Endothelial cell of umbilical vein (primary cell): ENCODE measurements at regions not wholly inside any gene's neighbourhood (a gene's known extent, or its start where the extent isn't known, plus 50 kb on each side); places are given as distances from the start of the nearest gene placed in this dataset.

Source experiments
- BruUV-seq: library from RNA; stranded (reverse); fragments of 400-500 nt; replicated peaks from 2 replicates; lab custom pipeline; 2021; lab: Mats Ljungman, UMichigan
- CTCF ChIA-PET: fragments of 300-600, 350-600 bp; sonication (Branson Sonifier 250); formaldehyde crosslinking; loops from one replicate; lab custom pipeline; 2021; ENCODE audit warnings: antibody characterized with exemption, inconsistent platforms; lab: Charles Lee
- POLR2A ChIA-PET: fragments of 300-600, 350-600 bp; sonication (Branson Sonifier 250); formaldehyde crosslinking; loops from one replicate; lab custom pipeline; 2021; ENCODE audit warnings: antibody characterized with exemption, inconsistent platforms; lab: Charles Lee
- DNase-seq: peaks from one replicate; pipeline ENCODE4 v3.0.0-alpha.2; 2011; ENCODE audit warnings: low read depth, low spot score
- FAIRE-seq: peaks from 2 replicates; lab custom pipeline; 2011; peaks lifted over from hg19 to GRCh38; lab: Jason Lieb, UNC
- H2AFZ ChIP-seq: 2 replicates; pipeline ENCODE4 v1.6.0; 2012; ENCODE audit warnings: low read depth, low read length, control low read depth, inconsistent platforms
- H3K27ac ChIP-seq: 2 replicates; pipeline ENCODE4 v1.5.1; 2011; ENCODE audit warnings: low read depth, mild to moderate bottlenecking, control low read depth, low read length, moderate library complexity; ENCODE audit not compliant: insufficient read depth
- H3K27me3 ChIP-seq, 2 experiments: 2 replicates each; pipeline versions ENCODE4 v1.6.0 to v1.6.1; 2011; ENCODE audit warnings: low read length in 2 of 2, mixed read lengths in 1 of 2; ENCODE audit not compliant: control insufficient read depth in 2 of 2, insufficient read depth in 2 of 2
- H3K36me3 ChIP-seq, 2 experiments: 2 replicates in 1 of 2; 3 replicates in 1 of 2; pipeline ENCODE4 v1.5.1; 2011; ENCODE audit warnings: low read length in 2 of 2, mild to moderate bottlenecking in 1 of 2, moderate library complexity in 1 of 2; ENCODE audit not compliant: control insufficient read depth in 2 of 2, insufficient read depth in 2 of 2; ENCODE audit errors: extremely low read depth in 1 of 2
- H3K4me1 ChIP-seq: 3 replicates; pipeline ENCODE4 v1.5.1; 2011; ENCODE audit warnings: mild to moderate bottlenecking, low read length; ENCODE audit not compliant: control insufficient read depth, insufficient read depth; ENCODE audit errors: extremely low read depth
- H3K4me2 ChIP-seq: 2 replicates; pipeline ENCODE4 v1.6.1; 2011; ENCODE audit warnings: low read length, control low read depth, mixed read lengths; ENCODE audit not compliant: insufficient read depth
- H3K4me3 ChIP-seq, 3 experiments: fragments of 200-600 bp in 1 of 3; sonication (generic), shearing (Covaris generic) in 1 of 3; replicated peaks in 1 of 3; 2 replicates each; pipeline ENCODE4 v1.5.1; 2011 to 2016; ENCODE audit warnings: control low read depth in 3 of 3, low read length in 3 of 3, mild to moderate bottlenecking in 2 of 3, inconsistent platforms in 1 of 3, low read depth in 1 of 3, moderate library complexity in 1 of 3; ENCODE audit not compliant: insufficient read depth in 1 of 3
- H3K79me2 ChIP-seq: 2 replicates; pipeline ENCODE4 v1.6.0; 2012; ENCODE audit warnings: low read length, inconsistent platforms; ENCODE audit not compliant: control insufficient read depth, insufficient read depth
- H3K9ac ChIP-seq: replicated peaks from 2 replicates; pipeline ENCODE3; 2011; ENCODE audit warnings: low read length, control low read depth; ENCODE audit not compliant: insufficient read depth; ENCODE audit errors: extremely low read depth
- H3K9me1 ChIP-seq: replicated peaks from 3 replicates; pipeline ENCODE4 v1.6.0; 2011; ENCODE audit warnings: mild to moderate bottlenecking, low read length; ENCODE audit not compliant: control insufficient read depth, insufficient read depth; ENCODE audit errors: extremely low read depth
- H3K9me3 ChIP-seq: replicated peaks from 2 replicates; pipeline ENCODE4 v1.5.1; 2012; ENCODE audit warnings: low read length, inconsistent platforms; ENCODE audit not compliant: control insufficient read depth, insufficient read depth
- H4K20me1 ChIP-seq: replicated peaks from 2 replicates; pipeline ENCODE3; 2011; ENCODE audit warnings: mild to moderate bottlenecking, low read length; ENCODE audit not compliant: control insufficient read depth, insufficient read depth; ENCODE audit errors: extremely low read depth
- CTCF ChIP-seq, 2 donors: IDR thresholded peaks; 1 replicate in 1 of 2; 2 replicates in 1 of 2; pipeline ENCODE4 v1.5.1; 2011; ENCODE audit warnings: low read length in 2 of 2, mild to moderate bottlenecking in 2 of 2, moderate library complexity in 2 of 2, control low read depth in 1 of 2, inconsistent platforms in 1 of 2, low read depth in 1 of 2; ENCODE audit not compliant: insufficient read depth in 1 of 2; ENCODE audit errors: extremely low read depth in 1 of 2
- EZH2 ChIP-seq: IDR thresholded peaks from 2 replicates; pipeline ENCODE4 v1.6.1; 2012; ENCODE audit warnings: borderline replicate concordance, low read depth, mild to moderate bottlenecking, moderate library complexity, low read length, inconsistent platforms; ENCODE audit not compliant: severe bottlenecking
- FOS ChIP-seq: IDR thresholded peaks from 2 replicates; pipeline ENCODE4 v1.6.1; 2011; ENCODE audit warnings: mild to moderate bottlenecking, low read length, moderate library complexity, borderline replicate concordance; ENCODE audit not compliant: insufficient read depth
- GATA2 ChIP-seq: IDR thresholded peaks from 2 replicates; pipeline ENCODE4 v1.7.0; 2011; ENCODE audit warnings: low read depth, mild to moderate bottlenecking, moderate library complexity, mixed read lengths, low read length; ENCODE audit not compliant: insufficient read length, insufficient read depth
- JUN ChIP-seq: IDR thresholded peaks from 2 replicates; pipeline ENCODE4 v1.6.1; 2011; ENCODE audit warnings: borderline replicate concordance, low read depth; ENCODE audit not compliant: insufficient read length, insufficient read depth
- MYC ChIP-seq: IDR thresholded peaks from one replicate; pipeline ENCODE4 v1.6.1; 2011; ENCODE audit warnings: mild to moderate bottlenecking, low read depth, low read length
- POLR2A ChIP-seq: IDR thresholded peaks from 2 replicates; pipeline ENCODE4 v1.6.1; 2012; ENCODE audit warnings: low read depth, mild to moderate bottlenecking, control low read depth, low read length
- POLR2AphosphoS5 ChIP-seq: IDR thresholded peaks from 2 replicates; pipeline ENCODE4 v1.6.1; 2012; ENCODE audit warnings: low read depth, mild to moderate bottlenecking, control low read depth, low read length, moderate library complexity; ENCODE audit not compliant: insufficient read depth
- dilution Hi-C: fragments of 300-500 bp; cut with MboI; formaldehyde crosslinking; loops from one replicate; pipeline ENCODE4 v1.15.0; 2019; ENCODE audit warnings: low sequenced_read_pairs; ENCODE audit not compliant: extremely low pct_ligation_motif_present
- intact Hi-C: fragments of 100-400 bp; cut with micrococcal nuclease; formaldehyde crosslinking; loops from one replicate; pipeline ENCODE4 v1.10.0; 2022
- TF ChIP-seq, protein P1 (sequence below): IDR thresholded peaks from 2 replicates; pipeline ENCODE4 v1.6.1; 2011; ENCODE audit not compliant: insufficient read depth, insufficient read length

DNA sequence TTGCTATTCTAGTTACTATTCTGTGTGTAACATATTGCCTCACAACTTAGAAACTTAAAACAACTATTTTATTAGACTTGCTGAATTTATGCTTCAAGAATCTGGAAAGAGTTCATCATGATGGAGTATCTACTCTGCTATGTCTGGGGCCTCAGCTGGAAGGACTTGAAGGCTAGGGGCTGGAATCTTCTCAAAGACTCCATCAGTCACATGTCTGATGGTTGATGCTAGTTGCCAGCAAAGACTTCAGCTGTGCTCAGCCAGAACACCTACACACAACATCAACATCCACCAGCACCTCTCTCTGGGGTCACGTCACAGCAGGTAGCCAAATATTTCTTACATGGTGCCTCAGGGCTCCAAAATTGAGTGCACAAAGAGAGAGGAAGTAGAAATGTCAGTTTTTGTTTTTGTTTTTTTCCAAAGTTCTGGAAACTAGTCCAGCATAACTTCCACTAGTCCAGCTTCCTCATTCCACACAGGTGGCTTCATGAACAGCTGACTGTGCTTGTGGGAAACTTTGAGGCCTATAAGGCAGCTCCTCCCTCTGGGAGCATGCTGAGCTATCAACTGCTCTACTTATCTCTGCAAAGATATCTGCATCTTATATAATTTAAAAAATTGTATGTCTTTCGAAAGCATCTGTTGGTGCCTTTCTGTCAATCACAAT lies 325.4 kb upstream of the AGTR1 start:
- POLR2A ChIA-PET: no interaction called here

More for the DNA sequence above, 325.4 kb upstream of the AGTR1 start:
- Histone ChIP-seq H3K27ac (no peak overlapping the region), H3K9ac (no peak overlapping the region), H3K9me3 (no peaks in the 10 kb centered on the region), H4K20me1 (no peaks in the 10 kb centered on the region), H3K4me1 (no peaks in the 10 kb centered on the region), H3K36me3 (no peaks in the 10 kb centered on the region), H2AFZ (no peak overlapping the region), H3K9me1 (no peaks in the 10 kb centered on the region), H3K79me2 (no peaks in the 10 kb centered on the region), H3K4me2 (no peak overlapping the region), H3K4me3 (no peak overlapping the region), H3K27me3 (no peaks in the 10 kb centered on the region)
- CTCF ChIA-PET: no interaction called here
- TF ChIP-seq MYC: no peak
- TF ChIP-seq, protein P1, sequence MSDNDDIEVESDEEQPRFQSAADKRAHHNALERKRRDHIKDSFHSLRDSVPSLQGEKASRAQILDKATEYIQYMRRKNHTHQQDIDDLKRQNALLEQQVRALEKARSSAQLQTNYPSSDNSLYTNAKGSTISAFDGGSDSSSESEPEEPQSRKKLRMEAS: no peak
- no peak for TF ChIP-seq EZH2
- no peak for TF ChIP-seq POLR2A
- TF ChIP-seq GATA2: no peak
- TF ChIP-seq JUN: no peak
- TF ChIP-seq FOS: no peak
- TF ChIP-seq CTCF (IDR thresholded peaks at IDR 0.05; ENCODE audit: extremely low read depth in 1 of 2, insufficient read depth in 1 of 2, low read depth in 1 of 2, low read length in 2 of 2): no peak
- no peak for TF ChIP-seq POLR2AphosphoS5
- dilution Hi-C loops (no loop called here), intact Hi-C loops (no loop called here)
- no TSS peak for BruUV-seq
- DNase-seq: no peak
- no peak for FAIRE-seq
